ENCODE measurements at regions not wholly inside any gene's neighbourhood (a gene's known extent, or its start where the extent isn't known, plus 50 kb on each side); places are given as distances from the start of the nearest gene placed in this dataset.

DNA sequence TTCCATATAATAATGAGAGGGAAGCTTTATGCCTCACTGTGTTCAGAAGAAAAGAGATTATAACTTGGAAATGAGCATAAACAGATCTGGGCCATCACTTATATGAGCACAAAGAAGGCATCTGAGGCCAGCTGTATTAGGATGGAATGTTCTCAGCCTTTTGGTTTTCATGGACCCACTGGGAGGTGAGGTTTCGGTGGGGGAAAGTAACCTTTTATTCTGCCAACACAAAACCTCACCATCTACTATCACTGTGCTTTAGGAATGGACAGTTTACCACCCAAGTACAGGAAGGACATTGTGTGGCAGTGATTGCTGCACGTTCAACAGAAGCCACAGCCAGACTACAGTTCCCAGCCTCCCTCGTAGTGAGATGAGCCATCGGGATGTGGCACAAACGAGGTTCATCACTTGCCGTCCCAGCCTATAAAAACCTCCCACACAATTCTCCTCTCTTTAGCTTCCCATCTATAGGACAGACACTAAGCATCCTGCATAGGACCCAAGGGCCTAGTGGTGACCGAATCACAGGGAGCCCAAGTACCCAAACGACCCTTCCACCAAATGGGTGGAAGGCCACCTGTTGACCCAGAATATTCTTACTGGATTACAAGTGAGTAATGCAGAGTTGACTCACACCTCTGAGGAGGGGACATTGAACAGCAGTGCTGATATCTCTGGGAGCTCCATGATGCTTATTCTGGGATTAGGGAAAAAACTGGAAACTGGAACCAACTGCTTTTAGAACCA is 121.5 kb upstream of the RAG2 start:
- no peak for DNase-seq (ENCODE audit: low read depth, low spot score)
- no peak overlapping the region for H3K4me3 ChIP-seq (ENCODE audit: low read depth, low read length)
- in situ Hi-C loops (cut with HindIII; ENCODE audit: low sequenced_read_pairs), result no loop called here
- TF ChIP-seq, protein P1, sequence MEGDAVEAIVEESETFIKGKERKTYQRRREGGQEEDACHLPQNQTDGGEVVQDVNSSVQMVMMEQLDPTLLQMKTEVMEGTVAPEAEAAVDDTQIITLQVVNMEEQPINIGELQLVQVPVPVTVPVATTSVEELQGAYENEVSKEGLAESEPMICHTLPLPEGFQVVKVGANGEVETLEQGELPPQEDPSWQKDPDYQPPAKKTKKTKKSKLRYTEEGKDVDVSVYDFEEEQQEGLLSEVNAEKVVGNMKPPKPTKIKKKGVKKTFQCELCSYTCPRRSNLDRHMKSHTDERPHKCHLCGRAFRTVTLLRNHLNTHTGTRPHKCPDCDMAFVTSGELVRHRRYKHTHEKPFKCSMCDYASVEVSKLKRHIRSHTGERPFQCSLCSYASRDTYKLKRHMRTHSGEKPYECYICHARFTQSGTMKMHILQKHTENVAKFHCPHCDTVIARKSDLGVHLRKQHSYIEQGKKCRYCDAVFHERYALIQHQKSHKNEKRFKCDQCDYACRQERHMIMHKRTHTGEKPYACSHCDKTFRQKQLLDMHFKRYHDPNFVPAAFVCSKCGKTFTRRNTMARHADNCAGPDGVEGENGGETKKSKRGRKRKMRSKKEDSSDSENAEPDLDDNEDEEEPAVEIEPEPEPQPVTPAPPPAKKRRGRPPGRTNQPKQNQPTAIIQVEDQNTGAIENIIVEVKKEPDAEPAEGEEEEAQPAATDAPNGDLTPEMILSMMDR (IDR thresholded peaks at IDR 0.05; ENCODE audit: low read depth, low read length), result no peak

DNA sequence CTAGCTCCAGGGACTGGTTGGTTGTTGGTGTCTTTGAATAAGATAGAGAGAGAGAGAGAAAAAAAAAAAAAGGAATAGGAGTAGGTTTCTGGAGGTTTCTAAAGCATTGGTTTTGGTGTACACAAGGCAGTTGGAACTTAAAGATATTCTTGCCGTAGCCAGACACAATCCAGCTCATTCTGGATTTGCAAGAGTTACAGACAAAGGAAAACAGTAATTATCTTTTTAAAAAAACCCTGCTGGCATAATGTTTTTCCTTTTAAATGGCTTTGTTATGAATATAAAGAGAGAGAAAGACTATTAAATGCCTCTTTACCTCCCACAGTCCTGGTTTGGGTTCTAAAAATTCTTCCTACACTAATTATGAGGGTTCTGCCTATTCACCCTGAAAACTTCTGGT is 120.4 kb upstream of the RAG2 start:
- no peak overlapping the region for H3K4me3 ChIP-seq (ENCODE audit: low read depth, low read length)
- no peak for DNase-seq (ENCODE audit: low read depth, low spot score)
- in situ Hi-C loops (cut with HindIII; ENCODE audit: low sequenced_read_pairs), result no loop called here
- TF ChIP-seq, protein P1 (IDR thresholded peaks at IDR 0.05; ENCODE audit: low read depth, low read length), result no peak

DNA sequence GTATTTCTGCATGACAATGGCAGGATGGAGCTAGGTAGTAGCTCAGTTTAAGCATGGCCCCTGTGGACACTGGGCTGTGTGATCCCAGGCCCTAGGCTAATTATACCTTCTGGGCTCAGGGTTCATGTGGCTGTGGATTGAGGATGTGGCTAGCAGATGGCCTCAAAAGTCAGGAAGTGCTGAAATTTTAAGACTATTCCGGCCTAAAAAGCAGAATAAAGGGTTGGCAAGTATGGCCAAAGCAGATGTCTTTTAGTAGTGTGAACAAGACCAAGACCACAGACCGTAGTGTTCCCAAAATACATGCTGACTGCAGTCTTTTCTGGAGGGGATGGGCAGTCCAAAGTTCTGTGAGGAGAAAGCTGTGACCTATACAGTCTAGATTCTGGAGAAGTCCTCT is 115.7 kb upstream of the RAG2 start:
- H3K4me3 ChIP-seq (ENCODE audit: low read depth, low read length), result no peak overlapping the region
- in situ Hi-C loops (cut with HindIII; ENCODE audit: low sequenced_read_pairs), result no loop called here
- TF ChIP-seq, protein P1 (IDR thresholded peaks at IDR 0.05; ENCODE audit: low read depth, low read length), result no peak
- DNase-seq (ENCODE audit: low read depth, low spot score), result no peak

DNA sequence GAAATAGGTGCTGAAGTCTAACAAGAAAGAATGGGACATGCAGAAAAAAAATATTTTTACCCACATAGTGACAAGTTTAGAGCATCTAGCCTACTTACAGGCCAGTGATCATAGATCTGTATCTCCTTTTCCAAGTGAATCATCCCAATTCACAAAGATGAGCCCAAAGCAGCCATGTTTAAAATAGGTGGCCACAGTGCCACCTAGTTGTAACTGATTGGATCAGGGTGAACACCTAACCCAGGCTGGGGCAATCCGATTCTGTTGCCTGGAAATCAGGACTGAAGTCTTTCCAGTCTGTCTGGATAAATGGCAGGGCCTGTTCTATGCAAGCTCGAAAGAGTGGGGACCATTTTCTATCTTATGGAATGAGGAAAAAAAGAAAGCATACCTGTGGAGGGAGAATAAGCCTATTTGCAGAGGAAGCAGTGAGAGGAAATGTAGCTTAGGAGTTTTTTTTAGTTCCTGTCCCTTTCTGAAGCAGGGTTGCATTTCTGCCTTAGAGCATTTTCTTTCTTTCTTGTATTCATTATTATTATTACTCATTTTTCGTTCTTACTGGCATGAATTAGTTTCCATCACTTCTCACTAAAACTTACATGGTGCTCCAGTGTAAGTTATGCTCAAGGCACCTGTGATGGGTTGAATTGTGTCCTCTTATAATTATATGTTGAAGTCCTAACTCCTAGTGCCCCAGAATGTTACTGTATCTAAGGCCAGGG is 113.2 kb upstream of the RAG2 start:
- in situ Hi-C loops (cut with HindIII; ENCODE audit: low sequenced_read_pairs), result no loop called here
- no peak for DNase-seq (ENCODE audit: low read depth, low spot score)
- H3K4me3 ChIP-seq (ENCODE audit: low read depth, low read length), result no peak overlapping the region
- TF ChIP-seq, protein P1 (IDR thresholded peaks at IDR 0.05; ENCODE audit: low read depth, low read length), result peak; percentile 6
